H9 (cell line): ENCODE measurements at regions not wholly inside any gene's neighbourhood (a gene's known extent, or its start where the extent isn't known, plus 50 kb on each side); places are given as distances from the start of the nearest gene placed in this dataset.

ENCODE experiments used
- DNase-seq: peaks from one replicate; pipeline ENCODE4 v3.0.0-alpha.2; 2017
- H2AFZ ChIP-seq: one replicate; pipeline ENCODE4 v1.6.1; 2013; ENCODE audit warnings: mild to moderate bottlenecking, low read length, control low read depth, moderate library complexity
- H2AK5ac ChIP-seq: 2 replicates; pipeline ENCODE4 v1.6.1; 2013; ENCODE audit warnings: low read length, control low read depth, mixed read lengths; ENCODE audit not compliant: insufficient read length
- H2BK120ac ChIP-seq: one replicate; pipeline ENCODE4 v1.6.1; 2013; ENCODE audit warnings: low read depth, mild to moderate bottlenecking, low read length, control low read depth, inconsistent platforms; ENCODE audit not compliant: poor library complexity, severe bottlenecking
- H2BK12ac ChIP-seq: 2 replicates; pipeline ENCODE4 v1.6.1; 2013; ENCODE audit warnings: low read length, control low read depth, mixed read lengths, low read depth; ENCODE audit not compliant: insufficient read length
- H2BK15ac ChIP-seq: 2 replicates; pipeline ENCODE4 v1.6.1; 2013; ENCODE audit warnings: low read depth, low read length, control low read depth
- H2BK20ac ChIP-seq: one replicate; pipeline ENCODE4 v1.6.1; 2013; ENCODE audit warnings: low read depth, mild to moderate bottlenecking, low read length, control low read depth, inconsistent platforms; ENCODE audit not compliant: poor library complexity, severe bottlenecking
- H2BK5ac ChIP-seq: 2 replicates; pipeline ENCODE4 v1.6.1; 2013; ENCODE audit warnings: low read length, control low read depth, mixed read lengths; ENCODE audit not compliant: insufficient read length
- H3K14ac ChIP-seq: 2 replicates; pipeline ENCODE4 v1.6.1; 2013; ENCODE audit warnings: low read length, control low read depth; ENCODE audit not compliant: insufficient read depth
- H3K18ac ChIP-seq: 2 replicates; pipeline ENCODE4 v1.6.1; 2013; ENCODE audit warnings: low read depth, mild to moderate bottlenecking, mixed read lengths, low read length, control low read depth; ENCODE audit not compliant: insufficient read length
- H3K23ac ChIP-seq: 2 replicates; pipeline ENCODE4 v1.6.1; 2013; ENCODE audit warnings: low read length, control low read depth, mixed read lengths, low read depth; ENCODE audit not compliant: insufficient read length
- H3K23me2 ChIP-seq: 2 replicates; pipeline ENCODE4 v1.6.1; 2013; ENCODE audit warnings: low read depth, mild to moderate bottlenecking, mixed read lengths, low read length, control low read depth; ENCODE audit not compliant: insufficient read length, poor library complexity, severe bottlenecking
- H3K27ac ChIP-seq: 2 replicates; pipeline ENCODE4 v1.5.1; 2013; ENCODE audit warnings: low read length, control low read depth, mixed read lengths, low read depth; ENCODE audit not compliant: insufficient read length
- H3K27me3 ChIP-seq: 2 replicates; pipeline ENCODE4 v1.6.1; 2013; ENCODE audit warnings: low read length, control low read depth, inconsistent platforms; ENCODE audit not compliant: insufficient read depth
- H3K4ac ChIP-seq: 2 replicates; pipeline ENCODE4 v1.6.1; 2013; ENCODE audit warnings: low read depth, mild to moderate bottlenecking, control low read depth, inconsistent platforms, low read length, moderate library complexity
- H3K4me1 ChIP-seq: 2 replicates; pipeline ENCODE4 v1.6.1; 2013; ENCODE audit warnings: low read length, control low read depth, inconsistent platforms; ENCODE audit not compliant: insufficient read depth
- H3K4me2 ChIP-seq: 2 replicates; pipeline ENCODE4 v1.6.1; 2013; ENCODE audit warnings: low read length, control low read depth, mixed read lengths; ENCODE audit not compliant: insufficient read length, insufficient read depth
- H3K56ac ChIP-seq: 2 replicates; pipeline ENCODE4 v1.6.1; 2013; ENCODE audit warnings: low read depth, mild to moderate bottlenecking, mixed read lengths, low read length, control low read depth; ENCODE audit not compliant: insufficient read length
- H3K79me1 ChIP-seq: 2 replicates; pipeline ENCODE4 v1.6.1; 2013; ENCODE audit warnings: low read depth, mild to moderate bottlenecking, moderate library complexity, low read length, control low read depth, inconsistent platforms; ENCODE audit not compliant: insufficient read depth, poor library complexity, severe bottlenecking
- H3K79me2 ChIP-seq: 2 replicates; pipeline ENCODE4 v1.6.1; 2013; ENCODE audit warnings: low read length, control low read depth, inconsistent platforms; ENCODE audit not compliant: insufficient read depth
- H3K9ac ChIP-seq: 2 replicates; pipeline ENCODE4 v1.6.1; 2013; ENCODE audit warnings: low read length, control low read depth, mixed read lengths; ENCODE audit not compliant: insufficient read length; ENCODE audit errors: extremely low read depth
- H3K9me3 ChIP-seq: one replicate; pipeline ENCODE4 v1.6.1; 2013; ENCODE audit warnings: low read depth, low read length, inconsistent platforms; ENCODE audit not compliant: control insufficient read depth
- H3T11ph ChIP-seq: one replicate; pipeline ENCODE4 v1.6.1; 2013; ENCODE audit warnings: mild to moderate bottlenecking, low read length, control low read depth, inconsistent platforms
- H4K20me1 ChIP-seq: one replicate; pipeline ENCODE4 v1.6.1; 2013; ENCODE audit not compliant: control insufficient read depth, insufficient read length, insufficient read depth
- H4K5ac ChIP-seq: 2 replicates; pipeline ENCODE4 v1.6.1; 2013; ENCODE audit warnings: low read depth, mild to moderate bottlenecking, mixed read lengths, low read length, control low read depth; ENCODE audit not compliant: insufficient read length
- H4K8ac ChIP-seq: replicated peaks from 2 replicates; pipeline ENCODE4 v1.6.1; 2013; ENCODE audit warnings: low read length, control low read depth, mixed read lengths, low read depth; ENCODE audit not compliant: insufficient read length
- H4K91ac ChIP-seq: 2 replicates; pipeline ENCODE4 v1.6.1; 2013; ENCODE audit warnings: low read depth, mild to moderate bottlenecking, moderate library complexity, mixed read lengths, low read length, control low read depth; ENCODE audit not compliant: insufficient read length
- H3K27ac Mint-ChIP-seq, 3 experiments: 2 replicates in 2 of 3; 3 replicates in 1 of 3; pipeline ENCODE4 v1.8.0; 2020 to 2021; ENCODE audit warnings: mixed read lengths in 3 of 3, mild to moderate bottlenecking in 1 of 3, moderate library complexity in 1 of 3
- H3K27me3 Mint-ChIP-seq: 2 replicates; pipeline ENCODE4 v1.8.0; 2021; ENCODE audit warnings: low read depth, mild to moderate bottlenecking, moderate library complexity, mixed read lengths
- H3K36me3 Mint-ChIP-seq, 3 experiments: 2 replicates in 2 of 3; 3 replicates in 1 of 3; pipeline ENCODE4 v1.8.0; 2020 to 2021; ENCODE audit warnings: low read depth in 3 of 3, mixed read lengths in 3 of 3; ENCODE audit not compliant: insufficient read depth in 1 of 3
- H3K4me1 Mint-ChIP-seq, 2 experiments: 2 replicates each; pipeline ENCODE4 v1.8.0; 2020; ENCODE audit warnings: mixed read lengths in 2 of 2
- H3K4me3 Mint-ChIP-seq, 2 experiments: 2 replicates in 1 of 2; 3 replicates in 1 of 2; pipeline ENCODE4 v1.8.0; 2020 to 2021; ENCODE audit warnings: mild to moderate bottlenecking in 2 of 2, mixed read lengths in 2 of 2, moderate library complexity in 1 of 2
- H3K9me3 Mint-ChIP-seq, 2 experiments: 2 replicates in 1 of 2; 3 replicates in 1 of 2; pipeline ENCODE4 v1.8.0; 2020; ENCODE audit warnings: mild to moderate bottlenecking in 2 of 2, mixed read lengths in 2 of 2, moderate library complexity in 1 of 2
- CTCF ChIP-seq: fragments of 200-600 bp; sonication (generic); conservative IDR thresholded peaks from 3 replicates; pipeline ENCODE4 v1.8.0; 2021; ENCODE audit warnings: antibody characterized with exemption, mild to moderate bottlenecking
- WGBS: extraction: QIAGEN DNeasy Blood & Tissue Kit; methylation state at CpG from one replicate; pipeline ENCODE4 v1.1.7; 2013; ENCODE audit warnings: missing lambda C conversion rate, low lambda C conversion rate, mixed read lengths; ENCODE audit not compliant: insufficient read length; ENCODE audit errors: extremely low coverage; 5-methylcytosine and 5-hydroxymethylcytosine counted together

- Histone ChIP-seq H2AK5ac (no peak overlapping the region), H3K4me2 (no peak overlapping the region), H3K18ac (no peak overlapping the region), H3K9me3 (no peaks in the 10 kb centered on the region), H2BK120ac (no peak overlapping the region), H2BK20ac (no peak overlapping the region), H2BK12ac (no peak overlapping the region), H3K56ac (no peak overlapping the region), H3K79me2 (no peaks in the 10 kb centered on the region), H4K20me1 (no peaks in the 10 kb centered on the region), H3K27ac (no peak overlapping the region), H4K91ac (no peak overlapping the region), H3K23me2 (no peaks in the 10 kb centered on the region), H2AFZ (no peak overlapping the region), H3K27me3 (no peaks in the 10 kb centered on the region), H3K14ac (no peak overlapping the region), H3T11ph (no peak overlapping the region), H2BK5ac (no peak overlapping the region), H4K5ac (no peak overlapping the region), H3K4ac (no peak overlapping the region), H3K79me1 (no peaks in the 10 kb centered on the region), H3K23ac (no peak overlapping the region), H4K8ac (no peak overlapping the region), H2BK15ac (no peak overlapping the region), H3K9ac (no peak overlapping the region), H3K4me1 (no peaks in the 10 kb centered on the region)
- no peak for DNase-seq
- Mint-ChIP-seq H3K4me3 (no peak overlapping the region), H3K27ac (peak overlapping the region; percentile 16 to 62 (median 51); a peak in 2 of 7 replicates), H3K36me3 (no peaks in the 10 kb centered on the region), H3K9me3 (no peaks in the 10 kb centered on the region), H3K27me3 (no peaks in the 10 kb centered on the region; the same call in 1 of the 2 replicates), H3K4me1 (peaks cover 37 to 54% of the 10 kb centered on the region in 2 experiments)
- no peak for TF ChIP-seq CTCF
- WGBS: no CpG with 5 or more reads among the region's 5 CpGs
These were observed 67.0 kb upstream of the SMAD6 start for GRCh38 chr15:66635006-66635405.
